KOPT-K1 (cell line): ENCODE measurements at regions not wholly inside any gene's neighbourhood (a gene's known extent, or its start where the extent isn't known, plus 50 kb on each side); places are given as distances from the start of the nearest gene placed in this dataset.
"Not testable (repeated sequence)": the region's sequence is repeated elsewhere in the genome, so short reads cannot be mapped to it uniquely, and the experiment has no call there.

Source experiments
- H3K27ac ChIP-seq: fragments of 200-600 bp; sonication (generic); 2 replicates; pipeline ENCODE4 v1.5.1; 2016; ENCODE audit warnings: antibody characterized with exemption, mild to moderate bottlenecking, low read depth, low read length; ENCODE audit not compliant: poor library complexity, severe bottlenecking
- H3K36me3 ChIP-seq: fragments of 200-600 bp; sonication (generic); 2 replicates; pipeline ENCODE4 v1.5.1; 2017; ENCODE audit warnings: antibody characterized with exemption, mild to moderate bottlenecking, low read length, moderate library complexity; ENCODE audit not compliant: insufficient read depth
- H3K9me3 ChIP-seq: fragments of 200-600 bp; sonication (generic); 2 replicates; pipeline ENCODE4 v1.5.1; 2017; ENCODE audit warnings: antibody characterized with exemption, low read length, mild to moderate bottlenecking; ENCODE audit not compliant: insufficient read depth, poor library complexity, severe bottlenecking

DNA sequence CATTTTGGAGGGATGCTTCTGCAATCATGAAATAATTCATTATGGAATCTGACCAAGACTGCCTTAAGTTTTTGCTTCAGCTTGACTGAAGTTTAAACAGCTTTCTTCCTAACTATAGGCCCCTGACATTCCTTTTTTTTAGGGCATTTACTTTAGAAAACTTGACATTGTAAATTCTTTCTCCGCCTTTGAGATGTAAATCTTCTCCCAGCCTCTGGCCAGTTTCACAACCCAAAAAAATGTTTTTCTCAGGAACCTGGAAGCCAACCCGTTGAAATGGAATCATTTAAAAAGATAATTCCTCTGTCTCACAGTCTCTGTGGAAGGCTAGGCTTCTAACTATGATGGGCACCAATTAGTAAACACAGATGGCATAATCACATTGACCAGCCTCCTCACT, 710.4 kb upstream of the PABPC4L start:
- no peak overlapping the region for H3K27ac ChIP-seq
- H3K9me3 ChIP-seq, result no peaks in the 10 kb centered on the region
- H3K36me3 ChIP-seq, result no peaks in the 10 kb centered on the region

DNA sequence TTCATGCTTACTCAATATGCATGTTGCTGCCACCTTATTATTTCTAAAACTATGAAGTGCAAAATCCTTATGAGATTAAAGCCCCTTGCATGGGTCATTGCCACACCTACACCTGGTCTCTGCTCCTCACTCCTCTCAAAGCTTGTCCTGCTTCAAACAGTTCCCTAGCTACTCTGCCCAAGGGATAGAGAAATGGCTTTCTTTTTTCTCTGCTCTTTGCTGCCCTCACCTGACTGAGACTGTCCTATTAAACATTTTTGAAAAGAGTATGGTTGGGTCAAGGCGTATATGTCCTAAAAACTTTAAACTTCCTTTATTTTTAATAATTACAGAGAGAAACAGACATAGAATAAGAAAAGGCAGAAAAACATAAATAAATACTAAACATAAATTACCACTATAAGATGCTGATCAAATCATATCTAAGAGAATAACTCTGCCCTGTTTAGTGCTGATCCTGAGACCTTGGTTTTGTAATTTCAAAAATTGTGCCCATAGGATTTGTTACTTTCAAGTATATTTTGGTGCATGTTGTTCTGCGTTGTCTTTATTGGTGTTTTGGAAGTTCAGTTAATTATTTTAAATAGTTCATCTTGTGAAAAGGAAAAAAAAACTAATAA, 704.9 kb upstream of the PABPC4L start:
- no peak overlapping the region for H3K27ac ChIP-seq
- no peaks in the 10 kb centered on the region for H3K9me3 ChIP-seq
- H3K36me3 ChIP-seq, result no peaks in the 10 kb centered on the region

DNA sequence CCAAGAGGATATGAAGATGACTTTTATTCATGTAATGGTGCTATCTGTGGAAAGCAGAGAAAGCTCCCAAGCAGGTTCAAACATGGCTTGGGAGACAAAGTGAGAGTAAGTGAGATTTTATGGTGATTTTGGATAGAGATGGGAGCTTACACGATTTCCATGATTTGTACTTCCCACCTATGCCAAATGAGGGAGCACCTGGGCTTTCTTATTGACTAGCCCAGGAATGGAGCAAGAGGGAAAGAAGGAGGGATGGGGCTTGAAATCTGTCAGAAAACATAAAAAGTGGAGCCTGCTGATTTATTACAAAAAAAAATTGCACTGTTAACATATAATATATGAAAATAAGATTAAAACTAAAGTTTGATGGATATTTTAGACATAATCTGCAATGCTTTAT, 703.5 kb upstream of the PABPC4L start:
- Histone ChIP-seq H3K36me3 (no peaks in the 10 kb centered on the region), H3K9me3 (no peaks in the 10 kb centered on the region), H3K27ac (no peak overlapping the region)

DNA sequence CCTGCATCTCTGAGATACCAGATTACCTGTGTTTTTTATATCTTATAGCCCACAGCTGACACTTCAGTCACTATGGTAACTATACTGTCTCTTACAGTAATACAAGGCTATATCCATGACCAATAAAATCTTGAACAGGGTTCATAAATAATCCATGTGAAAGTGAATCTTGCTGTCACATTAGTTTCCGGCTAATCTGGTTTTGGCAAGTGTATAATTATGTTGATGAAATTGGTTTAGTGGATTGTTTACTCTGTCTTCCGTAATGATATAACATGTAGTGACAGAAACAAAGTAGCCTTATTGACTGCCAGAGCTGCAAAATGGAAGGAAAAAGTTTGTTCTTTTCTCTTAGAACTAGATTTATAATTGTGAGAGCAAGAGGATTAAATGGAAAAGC, 686.6 kb upstream of the PABPC4L start:
- H3K36me3 ChIP-seq, result no peaks in the 10 kb centered on the region
- no peaks in the 10 kb centered on the region for H3K9me3 ChIP-seq
- no peak overlapping the region for H3K27ac ChIP-seq

DNA sequence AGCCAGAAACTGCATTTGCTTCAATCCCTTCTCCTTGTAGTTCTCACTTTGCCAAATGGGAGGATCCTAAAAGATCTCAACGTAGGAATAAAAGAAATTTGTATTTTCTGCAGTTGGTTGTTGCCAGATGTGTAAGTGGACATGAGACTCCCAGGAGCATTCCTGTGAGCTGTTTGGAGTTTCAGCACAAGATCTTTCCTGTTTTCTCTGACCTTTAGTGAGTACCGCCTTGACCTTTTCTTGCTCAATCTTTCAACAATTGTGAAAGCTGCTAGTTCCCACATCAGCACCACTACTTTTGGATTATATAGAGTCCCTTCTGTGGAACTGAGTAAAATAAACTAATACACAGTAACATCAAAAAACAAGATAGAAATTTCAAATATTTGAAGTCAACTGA, 683.8 kb upstream of the PABPC4L start:
- no peaks in the 10 kb centered on the region for H3K36me3 ChIP-seq
- H3K9me3 ChIP-seq, result no peaks in the 10 kb centered on the region
- H3K27ac ChIP-seq, result no peak overlapping the region

DNA sequence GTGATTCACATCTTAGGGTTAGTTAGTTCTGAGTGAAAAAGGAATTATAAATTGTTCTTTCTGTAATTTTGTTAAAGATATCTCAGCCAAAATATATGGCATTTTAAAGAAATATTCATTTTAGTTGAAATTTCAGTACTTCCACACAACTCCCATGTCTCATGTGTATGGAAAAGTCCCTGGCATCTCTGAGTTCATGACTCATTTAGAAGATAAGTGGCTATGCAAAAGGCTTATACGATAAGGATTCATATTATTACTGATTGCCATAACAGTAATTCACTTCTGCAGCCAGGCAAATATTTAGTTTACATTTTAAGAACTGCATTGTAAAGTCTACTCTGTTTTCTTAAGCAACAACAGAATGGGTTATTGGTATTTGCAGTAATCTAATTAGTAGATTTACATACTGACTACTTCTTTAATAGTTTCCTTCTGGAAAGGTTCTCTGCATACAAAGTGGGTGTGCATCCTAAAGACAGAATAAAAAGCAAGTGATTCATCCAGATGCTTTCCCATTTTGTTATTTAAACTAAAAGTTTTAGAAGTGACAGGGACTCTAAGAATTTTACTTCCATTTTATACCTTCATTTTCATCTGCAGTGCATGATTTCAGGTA, 682.4 kb upstream of the PABPC4L start:
- no peaks in the 10 kb centered on the region for H3K36me3 ChIP-seq
- H3K9me3 ChIP-seq, result no peaks in the 10 kb centered on the region
- no peak overlapping the region for H3K27ac ChIP-seq

DNA sequence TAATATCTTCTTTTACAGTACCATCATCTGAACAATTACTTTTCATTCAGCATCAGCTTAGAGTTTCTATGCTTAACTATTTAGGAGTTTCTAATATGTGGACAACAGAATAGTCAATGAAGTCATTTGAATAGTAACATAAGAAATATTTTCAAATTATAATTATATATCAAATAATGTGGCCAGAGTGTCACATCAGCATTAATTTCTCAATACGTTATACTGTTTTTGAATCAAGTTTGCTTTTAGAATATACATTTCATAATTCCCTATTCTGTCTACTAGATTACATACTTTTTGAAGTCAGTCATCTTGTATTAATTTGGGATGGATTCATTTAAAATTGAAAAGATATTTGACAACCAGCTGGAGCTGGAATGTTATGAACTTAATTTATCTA, 677.4 kb upstream of the PABPC4L start:
- Histone ChIP-seq H3K9me3 (no peaks in the 10 kb centered on the region), H3K27ac (no peak overlapping the region), H3K36me3 (no peaks in the 10 kb centered on the region)

DNA sequence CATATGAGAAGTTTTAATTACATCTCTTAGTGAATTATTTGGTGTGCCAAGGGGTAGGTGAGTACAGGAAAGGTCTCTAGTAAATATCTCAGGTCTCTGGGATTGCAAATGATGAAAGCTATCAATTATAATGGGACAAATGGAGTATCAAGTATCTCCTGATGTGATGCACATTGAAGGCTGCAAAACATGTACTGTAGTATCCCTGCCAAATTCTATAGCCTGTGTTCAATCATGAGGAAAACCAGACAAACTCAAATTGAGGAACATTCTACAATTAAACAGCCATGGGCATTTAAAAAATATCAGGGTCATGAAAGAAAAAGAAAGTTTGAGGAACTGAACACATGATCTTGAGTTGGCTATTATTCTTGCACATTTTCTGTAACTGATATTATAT, 665.4 kb upstream of the PABPC4L start:
- Histone ChIP-seq H3K36me3 (no peaks in the 10 kb centered on the region), H3K27ac (no peak overlapping the region), H3K9me3 (no peaks in the 10 kb centered on the region)

DNA sequence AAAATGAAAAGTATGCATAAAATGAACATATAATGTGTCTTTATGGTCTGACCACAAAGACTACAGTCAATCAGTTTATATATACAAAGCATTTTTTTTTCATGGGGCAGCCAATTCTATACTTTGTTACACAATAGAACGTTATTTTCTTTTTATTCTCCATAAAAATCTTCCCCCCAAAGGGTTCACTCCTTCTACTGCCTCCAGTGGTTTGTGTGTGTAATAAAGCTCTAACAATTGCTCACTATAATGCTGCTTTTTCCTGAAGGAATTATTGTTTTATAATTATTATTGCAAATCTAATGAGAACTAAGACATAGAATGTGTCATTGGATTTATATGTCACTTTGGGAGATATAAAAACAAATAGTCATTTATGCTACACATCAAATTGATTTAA, 664.1 kb upstream of the PABPC4L start:
- Histone ChIP-seq H3K27ac (no peak overlapping the region), H3K36me3 (no peaks in the 10 kb centered on the region), H3K9me3 (no peaks in the 10 kb centered on the region)

DNA sequence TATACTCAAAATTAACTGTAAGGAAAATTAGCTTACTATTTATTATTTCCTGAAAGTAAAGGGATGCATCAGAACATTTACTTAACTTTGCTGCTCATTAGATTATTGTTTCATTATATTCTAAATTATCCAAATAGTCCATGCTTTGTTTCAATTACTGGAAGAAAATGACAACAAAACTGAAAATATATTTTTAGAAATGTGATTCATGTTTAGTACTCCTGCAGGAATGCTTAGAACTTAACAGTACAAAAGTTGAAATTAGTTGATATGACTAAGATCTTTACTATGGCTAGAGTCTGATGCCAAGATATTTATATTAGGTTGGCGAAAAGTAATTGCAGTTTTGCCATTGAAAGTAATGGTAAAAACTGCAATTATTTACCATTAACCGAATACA, 660.5 kb upstream of the PABPC4L start:
- H3K27ac ChIP-seq, result no peak overlapping the region
- H3K9me3 ChIP-seq, result no peaks in the 10 kb centered on the region
- H3K36me3 ChIP-seq, result no peaks in the 10 kb centered on the region

DNA sequence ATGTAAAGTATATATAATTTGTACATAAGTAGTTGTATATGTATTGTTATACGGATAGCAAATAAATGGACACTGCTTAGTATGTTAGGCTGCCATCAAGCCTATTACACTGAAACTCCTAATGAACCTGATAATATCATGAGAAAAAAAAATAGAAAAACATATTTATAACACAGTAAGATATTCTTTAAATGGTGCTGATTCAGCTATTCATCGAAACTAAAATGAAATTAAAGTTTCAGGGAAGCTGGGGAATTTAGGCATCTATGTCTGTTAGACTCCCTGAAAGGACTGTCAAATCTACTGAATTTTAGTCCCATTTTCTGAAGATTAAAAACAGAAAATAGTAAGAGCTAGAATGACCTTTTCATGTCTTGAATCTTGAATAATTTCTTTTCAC, 647.1 kb upstream of the PABPC4L start:
- Histone ChIP-seq H3K36me3 (no peaks in the 10 kb centered on the region), H3K27ac (no peak overlapping the region), H3K9me3 (no peaks in the 10 kb centered on the region)

DNA sequence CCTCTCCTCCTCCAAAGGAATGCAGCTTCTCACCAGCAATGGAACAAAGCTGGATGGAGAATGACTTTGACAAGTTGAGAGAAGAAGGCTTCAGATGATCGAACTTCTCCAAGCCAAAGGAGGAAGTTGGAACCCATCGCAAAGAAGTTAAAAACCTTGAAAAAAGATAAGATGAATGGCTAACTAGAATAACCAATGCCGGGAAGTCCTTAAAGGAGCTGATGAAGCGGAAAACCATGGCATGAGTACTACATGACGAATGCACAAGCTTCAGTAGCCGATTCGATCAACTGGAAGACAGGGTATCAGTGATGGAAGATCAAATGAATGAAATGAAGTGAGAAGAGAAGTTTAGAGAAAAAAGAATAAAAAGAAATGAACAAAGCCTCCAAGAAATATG, 629.2 kb upstream of the PABPC4L start:
- not testable (repeated sequence) for H3K9me3 ChIP-seq, H3K27ac ChIP-seq, H3K36me3 ChIP-seq

DNA sequence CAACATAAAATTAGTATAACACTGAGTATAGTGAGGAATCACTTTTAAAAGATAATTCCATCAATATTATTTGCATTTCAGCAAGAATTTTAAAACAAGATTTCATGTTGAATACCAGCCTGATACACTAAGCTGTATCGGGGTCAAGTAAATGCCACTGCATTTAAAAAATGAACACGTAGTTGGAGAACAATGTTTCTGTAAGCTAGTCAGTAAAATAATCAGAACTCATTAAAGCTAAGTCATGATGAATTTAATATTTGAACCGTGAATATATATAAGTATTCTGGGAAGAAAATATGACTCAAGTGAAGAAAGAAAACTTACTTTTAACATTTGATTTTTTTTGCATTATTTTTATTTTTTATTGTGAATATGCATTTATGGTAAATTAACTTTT, 611.0 kb upstream of the PABPC4L start:
- Histone ChIP-seq H3K9me3 (peaks cover 11% of the 10 kb centered on the region), H3K27ac (no peak overlapping the region), H3K36me3 (no peaks in the 10 kb centered on the region)

DNA sequence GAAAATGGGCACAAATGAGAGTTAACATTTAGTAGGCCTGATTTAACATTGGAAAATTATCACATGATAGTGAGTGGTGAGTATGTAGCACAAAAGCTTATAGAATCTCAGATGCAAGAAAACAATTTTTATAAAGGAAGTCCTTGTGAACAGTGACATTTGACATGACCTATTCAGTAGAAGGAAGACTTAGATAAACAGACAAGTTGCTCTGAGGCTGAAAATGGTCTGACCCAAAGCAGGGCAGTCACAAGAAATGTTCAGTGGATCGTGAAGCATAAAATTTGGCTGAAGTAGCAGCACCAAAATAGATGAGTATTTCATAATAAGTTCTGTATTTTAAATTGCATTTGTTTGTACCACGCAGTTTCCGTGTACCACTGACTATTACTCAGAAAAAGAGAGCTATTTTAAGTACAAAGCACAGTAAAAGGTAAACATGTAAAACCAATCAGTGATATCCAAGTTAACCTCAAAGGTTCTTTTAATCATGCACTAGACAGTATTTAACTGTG, 605.7 kb upstream of the PABPC4L start:
- no peaks in the 10 kb centered on the region for H3K9me3 ChIP-seq
- H3K27ac ChIP-seq, result no peak overlapping the region
- no peaks in the 10 kb centered on the region for H3K36me3 ChIP-seq

DNA sequence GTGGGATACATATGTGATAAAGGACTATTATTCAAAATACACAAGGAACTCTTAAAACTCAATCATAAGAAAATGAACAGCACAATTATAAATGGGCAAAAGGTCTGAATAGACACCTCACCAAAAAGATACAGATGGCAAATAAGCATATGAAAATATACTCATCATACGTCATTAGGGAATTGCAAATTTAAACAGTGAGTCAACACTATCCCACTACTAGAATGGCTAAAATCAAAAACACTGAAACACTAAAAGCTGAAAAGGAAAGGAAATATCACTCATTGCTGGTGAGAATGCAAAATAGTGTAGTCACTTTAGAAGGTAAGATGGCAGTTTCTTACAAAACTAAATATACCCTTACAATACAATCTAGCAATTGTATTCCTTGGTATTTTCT, 597.0 kb upstream of the PABPC4L start:
- Histone ChIP-seq H3K27ac (no peak overlapping the region), H3K36me3 (no peaks in the 10 kb centered on the region), H3K9me3 (no peaks in the 10 kb centered on the region)

DNA sequence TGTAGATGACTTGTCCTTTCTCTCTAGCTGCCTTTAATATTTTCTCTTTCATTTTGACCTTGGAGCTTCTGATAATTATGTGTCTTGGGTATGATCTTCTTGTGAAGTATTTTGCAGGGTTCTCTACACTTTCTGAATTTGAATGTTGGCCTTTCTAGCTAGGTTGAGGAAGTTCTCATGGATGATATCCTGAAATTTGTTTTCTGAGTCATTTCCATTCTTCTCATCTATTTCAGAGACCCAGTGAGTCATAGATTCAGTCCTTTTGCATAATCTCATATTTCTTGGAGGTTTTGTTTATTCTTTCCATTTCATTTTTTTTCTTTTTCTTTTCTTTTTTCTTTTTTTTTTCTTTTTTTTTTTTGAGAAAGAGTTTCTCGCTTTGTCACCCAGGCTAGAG, 585.7 kb upstream of the PABPC4L start:
- Histone ChIP-seq H3K27ac (no peak overlapping the region), H3K36me3 (no peaks in the 10 kb centered on the region), H3K9me3 (no peaks in the 10 kb centered on the region)
